Karpas-422 (cell line): ENCODE measurements at regions not wholly inside any gene's neighbourhood (a gene's known extent, or its start where the extent isn't known, plus 50 kb on each side); places are given as distances from the start of the nearest gene placed in this dataset.

Experiments
- DNase-seq: peaks from one replicate; pipeline ENCODE4 v3.0.0-alpha.2; 2015
- H2AFZ ChIP-seq: fragments of 200-600 bp; sonication (generic); 2 replicates; pipeline ENCODE4 v1.6.1; 2014; ENCODE audit warnings: antibody characterized with exemption, low read length, mixed read lengths
- H3K27ac ChIP-seq: fragments of 200-600 bp; sonication (generic); 2 replicates; pipeline ENCODE4 v1.5.1; 2014; ENCODE audit warnings: mild to moderate bottlenecking, low read length, moderate library complexity
- H3K27me3 ChIP-seq: fragments of 200-600 bp; sonication (generic); 2 replicates; pipeline ENCODE4 v1.6.1; 2014; ENCODE audit warnings: low read length, mixed read lengths
- H3K36me3 ChIP-seq: fragments of 200-600 bp; sonication (generic); 2 replicates; pipeline ENCODE4 v1.6.1; 2014; ENCODE audit warnings: low read length, mixed read lengths; ENCODE audit not compliant: insufficient read depth
- H3K4me1 ChIP-seq: fragments of 200-600 bp; sonication (generic); 2 replicates; pipeline ENCODE4 v1.6.1; 2014; ENCODE audit warnings: mild to moderate bottlenecking, low read length, mixed read lengths
- H3K4me2 ChIP-seq: fragments of 200-600 bp; sonication (generic); 2 replicates; pipeline ENCODE4 v1.6.1; 2014; ENCODE audit warnings: low read length, low read depth, mild to moderate bottlenecking; ENCODE audit not compliant: poor library complexity, severe bottlenecking
- H3K4me3 ChIP-seq: fragments of 200-600 bp; sonication (generic); 2 replicates; pipeline ENCODE4 v1.5.1; 2014; ENCODE audit warnings: mild to moderate bottlenecking, antibody characterized with exemption, low read length, mixed read lengths
- H3K79me2 ChIP-seq: fragments of 200-600 bp; sonication (generic); 2 replicates; pipeline ENCODE4 v1.6.1; 2014; ENCODE audit warnings: mild to moderate bottlenecking, low read length, mixed read lengths
- H3K9ac ChIP-seq: fragments of 200-600 bp; sonication (generic); 2 replicates; pipeline ENCODE4 v1.6.0; 2014; ENCODE audit warnings: low read length
- H3K9me2 ChIP-seq: fragments of 200-600 bp; sonication (generic), shearing (Covaris generic); replicated peaks from 2 replicates; pipeline ENCODE4 v1.6.0; 2014; ENCODE audit warnings: mild to moderate bottlenecking, low read length, moderate library complexity; ENCODE audit not compliant: insufficient read depth
- H3K9me3 ChIP-seq: fragments of 300-700, 200-600 bp; sonication (generic); 2 replicates; pipeline ENCODE4 v1.6.1; 2014; ENCODE audit warnings: low read length, mixed read lengths
- H4K20me1 ChIP-seq: fragments of 200-600 bp; sonication (generic); 2 replicates; pipeline ENCODE4 v1.6.1; 2014; ENCODE audit warnings: mild to moderate bottlenecking, antibody characterized with exemption, low read length, low read depth; ENCODE audit not compliant: insufficient read depth

GRCh38 chr20:6240059-6240458 is 117.2 kb upstream of the FERMT1 start:
- Histone ChIP-seq H2AFZ (no peak overlapping the region), H3K9me2 (no peaks in the 10 kb centered on the region), H3K4me2 (no peak overlapping the region), H4K20me1 (no peaks in the 10 kb centered on the region), H3K79me2 (no peaks in the 10 kb centered on the region), H3K9me3 (no peaks in the 10 kb centered on the region), H3K4me3 (no peak overlapping the region), H3K9ac (no peak overlapping the region), H3K36me3 (no peaks in the 10 kb centered on the region), H3K27ac (no peak overlapping the region), H3K27me3 (no peaks in the 10 kb centered on the region), H3K4me1 (no peaks in the 10 kb centered on the region)
- no peak for DNase-seq

- no peaks in the 10 kb centered on the region for H3K9me3 ChIP-seq
- H3K79me2 ChIP-seq = no peaks in the 10 kb centered on the region
- H3K4me3 ChIP-seq = no peak overlapping the region
- H3K27ac ChIP-seq = no peak overlapping the region
- no peaks in the 10 kb centered on the region for H3K4me1 ChIP-seq
- H4K20me1 ChIP-seq = no peaks in the 10 kb centered on the region
- no peak overlapping the region for H3K9ac ChIP-seq
- H2AFZ ChIP-seq = no peak overlapping the region
- H3K4me2 ChIP-seq = no peak overlapping the region
- no peaks in the 10 kb centered on the region for H3K36me3 ChIP-seq
- no peak for DNase-seq
- H3K9me2 ChIP-seq = no peaks in the 10 kb centered on the region
- H3K27me3 ChIP-seq = no peaks in the 10 kb centered on the region
Measured at GRCh38 chr20:6238421-6238820, 115.6 kb upstream of the FERMT1 start.

GRCh38 chr20:6235510-6235909 is 112.7 kb upstream of the FERMT1 start:
- H3K9me2 ChIP-seq = no peaks in the 10 kb centered on the region
- no peaks in the 10 kb centered on the region for H3K79me2 ChIP-seq
- no peaks in the 10 kb centered on the region for H3K36me3 ChIP-seq
- H3K27me3 ChIP-seq = no peaks in the 10 kb centered on the region
- H3K4me2 ChIP-seq = no peak overlapping the region
- no peak overlapping the region for H3K9ac ChIP-seq
- no peaks in the 10 kb centered on the region for H3K9me3 ChIP-seq
- no peaks in the 10 kb centered on the region for H4K20me1 ChIP-seq
- no peaks in the 10 kb centered on the region for H3K4me1 ChIP-seq
- H3K4me3 ChIP-seq = no peak overlapping the region
- no peak overlapping the region for H3K27ac ChIP-seq
- H2AFZ ChIP-seq = no peak overlapping the region
- no peak for DNase-seq

- no peaks in the 10 kb centered on the region for H3K9me2 ChIP-seq
- H3K9me3 ChIP-seq = no peaks in the 10 kb centered on the region
- H3K4me1 ChIP-seq = peaks cover 5% of the 10 kb centered on the region
- no peak for DNase-seq
- H4K20me1 ChIP-seq = no peaks in the 10 kb centered on the region
- no peak overlapping the region for H3K4me2 ChIP-seq
- no peak overlapping the region for H3K4me3 ChIP-seq
- no peak overlapping the region for H3K9ac ChIP-seq
- no peaks in the 10 kb centered on the region for H3K79me2 ChIP-seq
- no peaks in the 10 kb centered on the region for H3K27me3 ChIP-seq
- H3K36me3 ChIP-seq = no peaks in the 10 kb centered on the region
- no peak overlapping the region for H2AFZ ChIP-seq
- no peak overlapping the region for H3K27ac ChIP-seq
Measured at GRCh38 chr20:6232436-6232835, 109.6 kb upstream of the FERMT1 start.

- H3K79me2 ChIP-seq = no peaks in the 10 kb centered on the region
- H3K4me1 ChIP-seq = peaks cover 5% of the 10 kb centered on the region
- no peaks in the 10 kb centered on the region for H3K9me2 ChIP-seq
- H3K27me3 ChIP-seq = no peaks in the 10 kb centered on the region
- H3K36me3 ChIP-seq = no peaks in the 10 kb centered on the region
- DNase-seq = no peak
- no peak overlapping the region for H3K4me3 ChIP-seq
- no peak overlapping the region for H3K9ac ChIP-seq
- H3K4me2 ChIP-seq = no peak overlapping the region
- H4K20me1 ChIP-seq = no peaks in the 10 kb centered on the region
- H3K9me3 ChIP-seq = no peaks in the 10 kb centered on the region
- no peak overlapping the region for H2AFZ ChIP-seq
- no peak overlapping the region for H3K27ac ChIP-seq
Measured at GRCh38 chr20:6231556-6231955, 108.7 kb upstream of the FERMT1 start.

- H3K36me3 ChIP-seq = no peaks in the 10 kb centered on the region
- H3K4me1 ChIP-seq = peaks cover 5% of the 10 kb centered on the region
- H3K4me3 ChIP-seq = no peak overlapping the region
- no peak overlapping the region for H3K9ac ChIP-seq
- no peaks in the 10 kb centered on the region for H3K9me3 ChIP-seq
- DNase-seq = no peak
- H3K9me2 ChIP-seq = no peaks in the 10 kb centered on the region
- no peak overlapping the region for H3K27ac ChIP-seq
- H2AFZ ChIP-seq = no peak overlapping the region
- H3K27me3 ChIP-seq = no peaks in the 10 kb centered on the region
- no peaks in the 10 kb centered on the region for H4K20me1 ChIP-seq
- H3K79me2 ChIP-seq = no peaks in the 10 kb centered on the region
- H3K4me2 ChIP-seq = no peak overlapping the region
Measured at GRCh38 chr20:6228302-6228843, 105.5 kb upstream of the FERMT1 start.

GRCh38 chr20:6213311-6213710 is 90.5 kb upstream of the FERMT1 start:
- Histone ChIP-seq H2AFZ (no peak overlapping the region), H3K4me1 (no peaks in the 10 kb centered on the region)

GRCh38 chr20:6212903-6213302 is 90.1 kb upstream of the FERMT1 start:
- Histone ChIP-seq H3K9me2 (no peaks in the 10 kb centered on the region), H3K36me3 (no peaks in the 10 kb centered on the region), H3K4me1 (no peaks in the 10 kb centered on the region), H3K4me2 (no peak overlapping the region), H3K79me2 (no peaks in the 10 kb centered on the region), H3K27ac (no peak overlapping the region), H3K4me3 (no peak overlapping the region), H3K9ac (no peak overlapping the region), H3K27me3 (no peaks in the 10 kb centered on the region), H4K20me1 (no peaks in the 10 kb centered on the region), H2AFZ (no peak overlapping the region), H3K9me3 (no peaks in the 10 kb centered on the region)
- no peak for DNase-seq

More at GRCh38 chr20:6213311-6213710, 90.5 kb upstream of the FERMT1 start:
- Histone ChIP-seq H3K9me3 (no peaks in the 10 kb centered on the region), H3K36me3 (no peaks in the 10 kb centered on the region), H3K4me2 (no peak overlapping the region), H3K9ac (no peak overlapping the region), H4K20me1 (no peaks in the 10 kb centered on the region), H3K9me2 (no peaks in the 10 kb centered on the region), H3K79me2 (no peaks in the 10 kb centered on the region), H3K4me3 (no peak overlapping the region), H3K27ac (no peak overlapping the region), H3K27me3 (no peaks in the 10 kb centered on the region)
- no peak for DNase-seq

- Histone ChIP-seq H2AFZ (no peak overlapping the region), H3K9me3 (no peaks in the 10 kb centered on the region), H3K9me2 (0 out of 2 replicates have a peak, but pooled peaks cover 3% of the 10 kb centered on the region), H3K27ac (no peak overlapping the region), H3K4me2 (no peak overlapping the region), H3K9ac (no peak overlapping the region), H3K4me3 (no peak overlapping the region), H3K79me2 (no peaks in the 10 kb centered on the region), H4K20me1 (no peaks in the 10 kb centered on the region), H3K27me3 (no peaks in the 10 kb centered on the region), H3K4me1 (no peaks in the 10 kb centered on the region), H3K36me3 (no peaks in the 10 kb centered on the region)
- no peak for DNase-seq
Measured at GRCh38 chr20:6209093-6209492, 86.3 kb upstream of the FERMT1 start.
